ENCODE measurements at regions not wholly inside any gene's neighbourhood (a gene's known extent, or its start where the extent isn't known, plus 50 kb on each side); places are given as distances from the start of the nearest gene placed in this dataset.

- TF ChIP-seq CTCF (IDR thresholded peaks at IDR 0.05): no peak
- TF ChIP-seq POLR2AphosphoS5 (IDR thresholded peaks at IDR 0.05): no peak
- TF ChIP-seq POLR2A (IDR thresholded peaks at IDR 0.05; ENCODE audit: low read depth): no peak
Measured at GRCh38 chr3:178156301-178156700, 379.9 kb upstream of the KCNMB2 start.
